Transverse colon (tissue), 4 donors: ENCODE measurements at regions not wholly inside any gene's neighbourhood (a gene's known extent, or its start where the extent isn't known, plus 50 kb on each side); places are given as distances from the start of the nearest gene placed in this dataset.

ENCODE experiments used
- EP300 ChIP-seq: sonication (generic); formaldehyde crosslinking; IDR thresholded peaks from one replicate; pipeline ENCODE4 v1.6.1; 2017; ENCODE audit warnings: antibody characterized with exemption, low read depth
- POLR2AphosphoS5 ChIP-seq, 3 donors: sonication (generic); formaldehyde crosslinking; IDR thresholded peaks; one replicate each; pipeline ENCODE4 v1.6.1; 2016; ENCODE audit warnings: antibody characterized with exemption in 3 of 3
- TF ChIP-seq, protein P1 (sequence below), 5 experiments: fragments of 200-600 bp in 3 of 5; fragments of 450-650 bp in 2 of 5; sonication (generic) in 3 of 5; IDR thresholded peaks; 1 replicate in 2 of 5; 2 replicates in 3 of 5; pipeline ENCODE4 v1.5.1; 2016 to 2017; ENCODE audit warnings: antibody characterized with exemption in 5 of 5, inconsistent platforms in 3 of 5, mild to moderate bottlenecking in 2 of 5, moderate library complexity in 1 of 5

DNA sequence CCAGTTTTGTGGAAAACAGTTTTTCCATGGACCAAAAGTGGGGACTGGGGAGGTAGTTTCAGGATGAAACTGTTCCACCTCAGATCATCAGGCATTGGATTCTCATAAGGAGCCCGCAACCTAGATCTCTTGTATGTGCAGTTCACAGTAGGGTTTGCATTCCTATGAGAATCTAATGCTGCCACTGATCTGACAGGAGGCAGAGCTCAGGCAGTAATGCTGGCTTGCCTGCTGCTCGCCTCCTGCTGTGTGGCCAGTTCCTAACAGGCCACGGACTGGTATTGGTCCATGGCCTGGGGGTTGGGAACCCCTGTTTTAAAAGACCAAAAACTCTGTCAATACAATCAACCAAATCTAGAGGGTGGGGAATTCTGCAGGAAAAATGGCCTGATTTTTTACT is 100.0 kb upstream of the EOLA2 start:
- TF ChIP-seq POLR2AphosphoS5 (IDR thresholded peaks at IDR 0.05) (no peak), EP300 (no peak)
- TF ChIP-seq, protein P1, sequence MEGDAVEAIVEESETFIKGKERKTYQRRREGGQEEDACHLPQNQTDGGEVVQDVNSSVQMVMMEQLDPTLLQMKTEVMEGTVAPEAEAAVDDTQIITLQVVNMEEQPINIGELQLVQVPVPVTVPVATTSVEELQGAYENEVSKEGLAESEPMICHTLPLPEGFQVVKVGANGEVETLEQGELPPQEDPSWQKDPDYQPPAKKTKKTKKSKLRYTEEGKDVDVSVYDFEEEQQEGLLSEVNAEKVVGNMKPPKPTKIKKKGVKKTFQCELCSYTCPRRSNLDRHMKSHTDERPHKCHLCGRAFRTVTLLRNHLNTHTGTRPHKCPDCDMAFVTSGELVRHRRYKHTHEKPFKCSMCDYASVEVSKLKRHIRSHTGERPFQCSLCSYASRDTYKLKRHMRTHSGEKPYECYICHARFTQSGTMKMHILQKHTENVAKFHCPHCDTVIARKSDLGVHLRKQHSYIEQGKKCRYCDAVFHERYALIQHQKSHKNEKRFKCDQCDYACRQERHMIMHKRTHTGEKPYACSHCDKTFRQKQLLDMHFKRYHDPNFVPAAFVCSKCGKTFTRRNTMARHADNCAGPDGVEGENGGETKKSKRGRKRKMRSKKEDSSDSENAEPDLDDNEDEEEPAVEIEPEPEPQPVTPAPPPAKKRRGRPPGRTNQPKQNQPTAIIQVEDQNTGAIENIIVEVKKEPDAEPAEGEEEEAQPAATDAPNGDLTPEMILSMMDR (IDR thresholded peaks at IDR 0.05) = no peak
